ENCODE measurements at regions not wholly inside any gene's neighbourhood (a gene's known extent, or its start where the extent isn't known, plus 50 kb on each side); places are given as distances from the start of the nearest gene placed in this dataset.

DNA sequence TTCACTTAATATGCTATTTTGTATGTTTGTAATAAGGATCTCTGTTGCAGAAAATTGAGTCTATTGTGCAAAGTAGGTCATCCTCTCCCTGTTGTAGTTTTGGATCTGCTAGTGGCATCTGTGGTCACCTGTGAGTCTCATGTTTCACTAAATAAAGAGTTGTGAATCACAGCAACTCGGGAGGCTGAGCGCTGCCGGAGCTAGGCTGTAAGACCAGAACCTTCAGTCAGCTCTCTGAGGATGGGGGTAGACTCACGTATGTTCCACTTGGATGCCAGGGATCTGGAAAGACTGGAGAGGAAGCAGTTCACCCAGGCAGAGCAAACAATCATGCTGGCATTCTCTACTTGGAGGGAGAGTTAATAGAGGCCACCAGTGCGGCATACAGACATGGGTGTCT lies 187.3 kb upstream of the FOXA2 start:
- no peak for TF ChIP-seq EZH2 (IDR thresholded peaks at IDR 0.05)
- no peak for TF ChIP-seq CTCF (IDR thresholded peaks at IDR 0.05)
- TF ChIP-seq EZH2phosphoT487 (IDR thresholded peaks at IDR 0.05) = no peak
